Stimulated activated CD4-positive, alpha-beta T cell treated with anti-CD3 and anti-CD28 coated beads, TNF-alpha, amount 100 ng/mL, for 48 hours (primary cell): ENCODE measurements at regions not wholly inside any gene's neighbourhood (a gene's known extent, or its start where the extent isn't known, plus 50 kb on each side); places are given as distances from the start of the nearest gene placed in this dataset.

ENCODE experiments used
- DNase-seq, 3 donors: peaks; one replicate each; pipeline ENCODE4 v3.0.0-alpha.2; 2020; ENCODE audit warnings: low read depth in 3 of 3

- DNase-seq = no peak
Measured at GRCh38 chr5:155290937-155291336, 277.4 kb downstream of the KIF4B start.

GRCh38 chr5:155293605-155294178 is 280.1 kb downstream of the KIF4B start:
- DNase-seq = no peak

GRCh38 chr5:155295111-155295510 is 281.6 kb downstream of the KIF4B start:
- no peak for DNase-seq

GRCh38 chr5:155299386-155300005 is 285.9 kb downstream of the KIF4B start:
- DNase-seq = no peak

GRCh38 chr5:155303120-155303519 is 289.6 kb downstream of the KIF4B start:
- DNase-seq = no peak

GRCh38 chr5:155307229-155307628 is 293.7 kb downstream of the KIF4B start:
- DNase-seq = no peak

GRCh38 chr5:155308289-155308688 is 294.7 kb downstream of the KIF4B start:
- DNase-seq = no peak

- no peak for DNase-seq
Measured at GRCh38 chr5:155309021-155309746, 295.6 kb downstream of the KIF4B start.

GRCh38 chr5:155311721-155312120 is 298.2 kb downstream of the KIF4B start:
- no peak for DNase-seq

- no peak for DNase-seq
Measured at GRCh38 chr5:155313518-155313917, 300.0 kb downstream of the KIF4B start.

- DNase-seq = no peak
Measured at GRCh38 chr5:155316070-155316714, 302.6 kb downstream of the KIF4B start.

GRCh38 chr5:155332618-155333017 is 319.1 kb downstream of the KIF4B start:
- DNase-seq = no peak

GRCh38 chr5:155342956-155343355 is 329.4 kb downstream of the KIF4B start:
- no peak for DNase-seq

- no peak for DNase-seq
Measured at GRCh38 chr5:155343468-155343867, 329.9 kb downstream of the KIF4B start.

- DNase-seq = no peak
Measured at GRCh38 chr5:155353231-155353630, 339.7 kb downstream of the KIF4B start.

GRCh38 chr5:155366096-155366495 is 352.5 kb downstream of the KIF4B start:
- DNase-seq = no peak

GRCh38 chr5:155367841-155368240 is 354.3 kb downstream of the KIF4B start:
- no peak for DNase-seq

GRCh38 chr5:155368490-155368889 is 354.9 kb downstream of the KIF4B start:
- no peak for DNase-seq

- DNase-seq = no peak
Measured at GRCh38 chr5:155380480-155380879, 366.9 kb downstream of the KIF4B start.

- DNase-seq = no peak
Measured at GRCh38 chr5:155381654-155382053, 368.1 kb downstream of the KIF4B start.

- DNase-seq = no peak
Measured at GRCh38 chr5:155389498-155389897, 375.9 kb downstream of the KIF4B start.

- DNase-seq = no peak
Measured at GRCh38 chr5:155394727-155395126, 381.2 kb downstream of the KIF4B start.
